BLaER1 (cell line): ENCODE measurements at regions not wholly inside any gene's neighbourhood (a gene's known extent, or its start where the extent isn't known, plus 50 kb on each side); places are given as distances from the start of the nearest gene placed in this dataset.

ENCODE experiments used
- H3K27ac ChIP-seq: shearing (Covaris generic); formaldehyde crosslinking; 2 replicates; pipeline ENCODE4 v1.8.1; 2022
- H3K27me3 ChIP-seq: shearing (Covaris generic); formaldehyde crosslinking; 2 replicates; pipeline ENCODE4 v1.8.1; 2022
- H3K36me3 ChIP-seq: shearing (Covaris generic); formaldehyde crosslinking; 2 replicates; pipeline ENCODE4 v1.8.1; 2022
- H3K4me1 ChIP-seq: shearing (Covaris generic); formaldehyde crosslinking; 2 replicates; pipeline ENCODE4 v1.8.1; 2022
- H3K4me2 ChIP-seq: shearing (Covaris generic); formaldehyde crosslinking; 2 replicates; pipeline ENCODE4 v1.8.1; 2022
- H3K4me3 ChIP-seq: shearing (Covaris generic); formaldehyde crosslinking; 2 replicates; pipeline ENCODE4 v1.8.1; 2022
- H3K9ac ChIP-seq: shearing (Covaris generic); formaldehyde crosslinking; 2 replicates; pipeline ENCODE4 v1.8.1; 2022
- H3K9me3 ChIP-seq: shearing (Covaris generic); formaldehyde crosslinking; 2 replicates; pipeline ENCODE4 v1.8.1; 2022
- H4K20me1 ChIP-seq: shearing (Covaris generic); formaldehyde crosslinking; 2 replicates; pipeline ENCODE4 v1.8.1; 2022
- Cebpa-rat ChIP-seq: shearing (Covaris generic); IDR thresholded peaks from 2 replicates; pipeline ENCODE4 v1.8.1; 2022

DNA sequence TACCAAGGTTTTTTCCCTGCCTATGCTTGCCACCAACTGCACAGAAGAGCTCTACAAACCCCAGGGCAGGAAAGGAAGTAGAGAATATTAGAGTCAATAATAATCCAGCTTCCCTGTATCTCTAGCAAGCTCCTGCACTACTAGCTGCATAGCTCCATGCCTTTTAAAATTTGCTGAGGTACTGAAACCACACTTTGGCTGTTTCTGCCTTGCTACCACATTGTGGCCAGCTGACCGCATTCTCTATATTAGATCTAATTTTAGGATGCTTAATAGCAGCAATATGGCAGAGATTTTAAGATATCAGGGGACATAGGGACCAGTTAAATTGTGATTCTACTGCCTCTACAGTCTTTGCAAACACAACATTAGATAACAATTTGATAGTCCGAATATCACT, 534.6 kb downstream of the MBD2 start:
- Histone ChIP-seq H3K27me3 (no peaks in the 10 kb centered on the region), H3K9me3 (no peaks in the 10 kb centered on the region), H3K27ac (no peak overlapping the region), H3K9ac (no peak overlapping the region), H3K4me2 (no peak overlapping the region), H3K36me3 (no peaks in the 10 kb centered on the region), H4K20me1 (no peaks in the 10 kb centered on the region), H3K4me1 (no peaks in the 10 kb centered on the region), H3K4me3 (no peak overlapping the region)
- TF ChIP-seq Cebpa-rat: no peak

GRCh38 chr18:53686965-53687364, 537.5 kb downstream of the MBD2 start:
- Histone ChIP-seq H4K20me1 (no peaks in the 10 kb centered on the region), H3K4me1 (no peaks in the 10 kb centered on the region), H3K4me2 (no peak overlapping the region), H3K27ac (no peak overlapping the region), H3K36me3 (no peaks in the 10 kb centered on the region), H3K27me3 (no peaks in the 10 kb centered on the region), H3K9ac (no peak overlapping the region), H3K9me3 (no peaks in the 10 kb centered on the region), H3K4me3 (no peak overlapping the region)
- TF ChIP-seq Cebpa-rat: no peak

- no peak overlapping the region for H3K27ac ChIP-seq
- no peaks in the 10 kb centered on the region for H3K36me3 ChIP-seq
- no peak overlapping the region for H3K9ac ChIP-seq
- TF ChIP-seq Cebpa-rat: no peak
- no peak overlapping the region for H3K4me3 ChIP-seq
- no peaks in the 10 kb centered on the region for H3K4me1 ChIP-seq
- H3K9me3 ChIP-seq: no peaks in the 10 kb centered on the region
- H4K20me1 ChIP-seq: no peaks in the 10 kb centered on the region
- no peak overlapping the region for H3K4me2 ChIP-seq
- H3K27me3 ChIP-seq: no peaks in the 10 kb centered on the region
These were observed 541.7 kb downstream of the MBD2 start for GRCh38 chr18:53682796-53683195.

DNA sequence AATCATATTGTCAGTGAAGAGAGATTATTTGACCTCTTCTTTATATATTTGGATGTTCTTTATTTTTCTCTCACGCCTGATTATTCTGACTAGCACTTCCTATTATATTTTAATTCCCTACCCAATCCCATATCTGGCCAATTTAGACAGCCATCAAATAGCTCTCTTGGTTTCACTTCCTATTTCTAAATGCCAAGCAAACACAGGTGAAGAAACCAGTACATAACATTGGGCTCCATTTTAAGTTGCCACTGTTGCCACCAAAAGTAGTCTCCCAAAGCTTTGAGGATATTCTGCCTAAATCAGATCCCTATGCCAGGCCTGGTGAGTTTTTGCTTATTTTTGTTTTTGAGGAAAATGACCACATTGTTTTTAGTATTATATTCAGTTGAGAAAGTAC, 547.0 kb downstream of the MBD2 start:
- H3K27me3 ChIP-seq: no peaks in the 10 kb centered on the region
- H3K9ac ChIP-seq: no peak overlapping the region
- no peaks in the 10 kb centered on the region for H4K20me1 ChIP-seq
- H3K4me3 ChIP-seq: no peak overlapping the region
- no peaks in the 10 kb centered on the region for H3K9me3 ChIP-seq
- no peak overlapping the region for H3K4me2 ChIP-seq
- no peak for TF ChIP-seq Cebpa-rat
- no peaks in the 10 kb centered on the region for H3K4me1 ChIP-seq
- no peaks in the 10 kb centered on the region for H3K36me3 ChIP-seq
- H3K27ac ChIP-seq: no peak overlapping the region

DNA sequence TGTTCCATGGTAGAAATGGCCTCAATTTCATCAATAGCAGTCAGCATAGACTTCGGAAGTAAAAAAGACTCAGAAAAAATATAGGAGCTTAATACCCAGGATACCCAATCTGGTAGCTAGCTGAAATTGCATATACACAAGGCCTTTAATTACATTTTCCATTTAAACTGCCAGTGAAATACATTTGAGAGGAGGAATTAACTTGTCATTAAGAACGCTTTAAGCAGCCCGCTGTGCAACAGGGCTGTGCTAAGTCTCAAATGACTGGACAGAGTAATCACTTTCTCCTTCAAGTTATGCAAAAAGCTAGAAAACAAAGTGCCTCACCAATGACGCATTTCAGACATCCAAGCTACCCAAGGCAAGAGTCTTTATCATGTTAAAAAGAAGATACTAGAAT, 558.8 kb downstream of the MBD2 start:
- H3K9me3 ChIP-seq: peaks cover 11% of the 10 kb centered on the region
- H3K4me2 ChIP-seq: no peak overlapping the region
- TF ChIP-seq Cebpa-rat: no peak

DNA sequence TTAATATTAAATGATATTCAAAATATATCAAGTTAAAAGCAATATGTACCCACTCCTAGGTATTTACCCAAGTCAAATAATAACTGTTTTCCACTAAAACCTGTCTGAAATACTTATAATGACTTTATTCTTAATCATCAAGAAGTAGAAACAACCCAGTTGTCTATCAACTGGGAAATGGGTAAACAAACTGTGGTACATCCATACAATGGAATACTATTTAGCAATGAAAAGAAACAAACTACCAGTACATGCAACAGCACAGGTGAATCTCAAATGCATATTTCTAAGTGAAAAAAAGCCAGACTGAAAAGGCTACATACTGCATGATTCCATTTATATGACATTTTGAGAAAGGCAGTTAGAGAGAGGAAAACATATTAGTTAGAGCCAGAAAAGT, 559.9 kb downstream of the MBD2 start:
- H3K9me3 ChIP-seq: peaks cover 11% of the 10 kb centered on the region
- H3K9ac ChIP-seq: no peak overlapping the region
- H3K4me2 ChIP-seq: no peak overlapping the region
- no peak overlapping the region for H3K4me3 ChIP-seq
- no peaks in the 10 kb centered on the region for H4K20me1 ChIP-seq
- H3K27me3 ChIP-seq: no peaks in the 10 kb centered on the region
- H3K4me1 ChIP-seq: no peaks in the 10 kb centered on the region
- no peak overlapping the region for H3K27ac ChIP-seq
- TF ChIP-seq Cebpa-rat: no peak
- H3K36me3 ChIP-seq: no peaks in the 10 kb centered on the region

More for the DNA sequence above, 558.8 kb downstream of the MBD2 start:
- Histone ChIP-seq H3K4me3 (no peak overlapping the region), H3K27me3 (no peaks in the 10 kb centered on the region), H4K20me1 (no peaks in the 10 kb centered on the region), H3K27ac (no peak overlapping the region), H3K4me1 (no peaks in the 10 kb centered on the region), H3K36me3 (no peaks in the 10 kb centered on the region), H3K9ac (no peak overlapping the region)

DNA sequence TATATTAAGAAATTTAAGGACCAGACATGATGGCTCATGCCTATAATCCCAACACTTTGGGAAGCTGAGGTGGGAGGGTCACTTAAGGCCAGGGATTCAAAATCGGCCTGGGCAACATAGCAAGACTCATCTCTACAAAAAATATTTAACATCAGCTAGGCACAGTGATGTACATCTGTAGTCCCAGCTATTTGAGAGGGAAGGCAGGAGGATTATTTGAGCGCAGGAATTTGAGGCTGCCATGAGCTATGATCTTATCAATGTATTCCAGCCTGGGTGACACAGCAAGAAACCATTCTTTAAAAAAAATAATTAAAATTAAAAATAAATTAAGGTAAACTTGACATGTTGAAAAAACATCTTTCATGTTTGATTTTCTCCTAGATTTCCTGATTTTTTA, 564.2 kb downstream of the MBD2 start:
- no peak overlapping the region for H3K27ac ChIP-seq
- no peak overlapping the region for H3K9ac ChIP-seq
- H3K4me3 ChIP-seq: no peak overlapping the region
- TF ChIP-seq Cebpa-rat: no peak
- H3K9me3 ChIP-seq: peaks cover 11% of the 10 kb centered on the region
- H4K20me1 ChIP-seq: no peaks in the 10 kb centered on the region
- H3K4me2 ChIP-seq: no peak overlapping the region
- H3K27me3 ChIP-seq: no peaks in the 10 kb centered on the region
- H3K36me3 ChIP-seq: no peaks in the 10 kb centered on the region
- H3K4me1 ChIP-seq: no peaks in the 10 kb centered on the region

DNA sequence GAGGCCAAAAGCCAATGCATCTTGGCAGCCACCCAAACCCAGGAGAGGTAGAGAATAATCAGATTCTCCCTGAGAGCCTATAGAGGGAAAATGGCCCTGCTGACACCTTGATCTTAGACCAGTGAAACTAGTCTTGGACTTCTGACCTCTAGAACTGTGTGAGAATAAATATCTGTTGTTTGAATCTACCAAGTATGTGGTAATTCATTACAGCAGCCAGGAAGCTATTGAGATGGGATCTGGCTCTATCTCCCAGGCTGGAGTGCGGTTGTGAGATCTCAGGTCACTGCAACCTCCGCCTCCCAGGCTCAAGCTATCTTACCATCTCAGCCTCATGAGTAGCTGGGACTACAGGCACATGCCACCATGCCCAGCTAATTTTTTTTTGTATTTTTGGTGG, 567.2 kb downstream of the MBD2 start:
- H3K36me3 ChIP-seq: no peaks in the 10 kb centered on the region
- TF ChIP-seq Cebpa-rat: no peak

GRCh38 chr18:53649621-53650020, 574.8 kb downstream of the MBD2 start:
- H3K36me3 ChIP-seq: no peaks in the 10 kb centered on the region
- H3K4me1 ChIP-seq: no peaks in the 10 kb centered on the region
- H3K4me3 ChIP-seq: no peak overlapping the region
- no peaks in the 10 kb centered on the region for H3K27me3 ChIP-seq
- H3K9ac ChIP-seq: no peak overlapping the region
- no peaks in the 10 kb centered on the region for H4K20me1 ChIP-seq
- no peak for TF ChIP-seq Cebpa-rat
- H3K4me2 ChIP-seq: no peak overlapping the region
- no peak overlapping the region for H3K27ac ChIP-seq
- no peaks in the 10 kb centered on the region for H3K9me3 ChIP-seq

More for the DNA sequence above, 567.2 kb downstream of the MBD2 start:
- Histone ChIP-seq H3K4me2 (no peak overlapping the region), H3K9me3 (peaks cover 7% of the 10 kb centered on the region; the same call in 1 of the 2 replicates), H3K4me1 (no peaks in the 10 kb centered on the region), H3K27ac (no peak overlapping the region), H3K4me3 (no peak overlapping the region), H3K9ac (no peak overlapping the region), H3K27me3 (no peaks in the 10 kb centered on the region), H4K20me1 (no peaks in the 10 kb centered on the region)

GRCh38 chr18:53644799-53645471, 579.5 kb downstream of the MBD2 start:
- no peak overlapping the region for H3K4me2 ChIP-seq

GRCh38 chr18:53639687-53640086, 584.8 kb downstream of the MBD2 start:
- no peak for TF ChIP-seq Cebpa-rat
- Histone ChIP-seq H3K4me1 (no peaks in the 10 kb centered on the region), H3K36me3 (no peaks in the 10 kb centered on the region), H3K27ac (no peak overlapping the region), H4K20me1 (no peaks in the 10 kb centered on the region), H3K4me3 (no peak overlapping the region), H3K27me3 (no peaks in the 10 kb centered on the region), H3K4me2 (no peak overlapping the region), H3K9me3 (no peaks in the 10 kb centered on the region), H3K9ac (no peak overlapping the region)

More at GRCh38 chr18:53644799-53645471, 579.5 kb downstream of the MBD2 start:
- TF ChIP-seq Cebpa-rat: no peak
- no peaks in the 10 kb centered on the region for H3K36me3 ChIP-seq
- no peak overlapping the region for H3K9ac ChIP-seq
- H3K27ac ChIP-seq: no peak overlapping the region
- H3K27me3 ChIP-seq: no peaks in the 10 kb centered on the region
- H3K4me3 ChIP-seq: no peak overlapping the region
- no peaks in the 10 kb centered on the region for H3K4me1 ChIP-seq
- H3K9me3 ChIP-seq: no peaks in the 10 kb centered on the region
- H4K20me1 ChIP-seq: no peaks in the 10 kb centered on the region
